NCI-H187 (cell line): ENCODE measurements at regions not wholly inside any gene's neighbourhood (a gene's known extent, or its start where the extent isn't known, plus 50 kb on each side); places are given as distances from the start of the nearest gene placed in this dataset.

Experiments used
- DNase-seq, 2 experiments: peaks; one replicate each; lab custom pipeline; 2025; lab: John Stamatoyannopoulos, UW

- no peak for DNase-seq
Observed at GRCh38 chr6:56345376-56345995, 98.1 kb upstream of the COL21A1 start.

GRCh38 chr6:56343295-56343694 is 95.9 kb upstream of the COL21A1 start:
- no peak for DNase-seq

DNA sequence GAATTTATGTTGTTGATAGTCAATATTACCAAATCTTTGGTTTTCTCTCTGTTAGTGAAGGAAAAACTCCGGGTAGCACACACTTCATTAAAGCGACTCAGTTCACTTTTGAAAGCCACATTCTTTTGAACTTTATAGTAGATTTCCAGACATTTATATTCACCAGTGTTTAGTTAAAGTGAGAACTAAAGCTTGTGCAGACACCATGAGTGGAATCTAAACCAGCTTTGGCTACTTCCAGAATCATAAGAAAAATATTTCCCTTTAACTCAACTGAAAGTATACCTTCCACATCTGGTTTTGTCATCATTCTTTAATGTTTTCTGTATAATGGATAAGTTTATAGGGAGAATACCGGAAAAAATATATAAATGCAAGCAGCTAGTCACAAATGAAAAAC is 92.1 kb upstream of the COL21A1 start:
- no peak for DNase-seq

GRCh38 chr6:56335726-56336125 is 88.3 kb upstream of the COL21A1 start:
- no peak for DNase-seq

- no peak for DNase-seq
Observed at GRCh38 chr6:56334937-56335336, 87.6 kb upstream of the COL21A1 start.

- no peak for DNase-seq
Observed at GRCh38 chr6:56329271-56330050, 82.1 kb upstream of the COL21A1 start.

DNA sequence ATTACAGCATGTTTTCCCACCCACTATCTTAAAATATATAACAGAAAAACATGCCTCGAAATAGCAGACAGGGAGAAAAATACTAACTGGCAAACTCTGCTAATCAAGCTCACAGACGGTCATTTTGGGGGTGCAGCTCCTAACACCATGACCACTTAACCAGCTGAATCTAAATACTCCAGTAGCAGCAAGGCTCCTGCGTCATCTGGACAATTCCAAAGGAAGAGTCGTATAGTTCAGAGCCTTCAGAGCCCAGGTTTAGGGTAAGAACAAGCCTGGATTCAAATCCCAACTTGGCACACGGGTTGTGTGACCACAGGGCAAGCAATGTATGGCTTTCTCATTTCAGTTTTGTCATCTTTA is 81.3 kb upstream of the COL21A1 start:
- DNase-seq = no peak

GRCh38 chr6:56327946-56328727 is 80.8 kb upstream of the COL21A1 start:
- DNase-seq = no peak

DNA sequence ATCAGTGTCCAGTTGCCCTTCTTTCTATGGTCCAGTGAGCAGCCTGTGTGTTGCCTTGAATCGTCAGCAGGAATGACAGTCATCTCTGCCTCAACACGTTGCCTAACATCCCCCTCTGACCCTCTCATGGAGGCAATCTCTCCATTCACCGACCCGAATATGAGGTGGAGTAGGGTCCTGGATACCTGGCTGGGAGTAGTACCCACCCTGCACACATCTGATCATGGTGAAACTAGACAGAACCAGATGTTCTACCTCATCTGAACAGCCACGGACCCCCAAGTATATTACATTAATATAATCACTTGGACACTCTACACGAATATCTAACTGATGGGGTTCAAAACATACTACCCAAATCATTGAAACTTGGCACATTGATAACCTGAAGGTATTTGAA is 77.0 kb upstream of the COL21A1 start:
- DNase-seq = no peak

DNA sequence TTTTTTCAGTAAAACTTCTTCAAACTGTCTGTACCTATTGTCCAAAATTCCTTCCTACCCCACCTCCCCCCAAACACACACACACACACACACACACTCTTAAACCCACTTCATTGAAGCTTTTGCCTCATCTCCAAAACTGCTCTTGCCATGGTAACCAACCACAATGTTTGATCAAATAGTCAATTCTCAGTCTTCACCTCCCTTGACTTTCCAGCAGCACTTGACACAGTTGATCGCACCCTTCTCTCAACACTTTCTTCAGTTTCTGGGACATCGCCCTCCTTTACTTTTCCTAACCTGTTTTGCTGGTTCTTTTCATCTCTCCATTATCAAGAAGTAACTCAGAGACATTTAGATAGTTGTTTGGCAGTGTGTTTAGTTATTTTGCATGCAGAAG is 71.5 kb upstream of the COL21A1 start:
- DNase-seq = no peak

DNA sequence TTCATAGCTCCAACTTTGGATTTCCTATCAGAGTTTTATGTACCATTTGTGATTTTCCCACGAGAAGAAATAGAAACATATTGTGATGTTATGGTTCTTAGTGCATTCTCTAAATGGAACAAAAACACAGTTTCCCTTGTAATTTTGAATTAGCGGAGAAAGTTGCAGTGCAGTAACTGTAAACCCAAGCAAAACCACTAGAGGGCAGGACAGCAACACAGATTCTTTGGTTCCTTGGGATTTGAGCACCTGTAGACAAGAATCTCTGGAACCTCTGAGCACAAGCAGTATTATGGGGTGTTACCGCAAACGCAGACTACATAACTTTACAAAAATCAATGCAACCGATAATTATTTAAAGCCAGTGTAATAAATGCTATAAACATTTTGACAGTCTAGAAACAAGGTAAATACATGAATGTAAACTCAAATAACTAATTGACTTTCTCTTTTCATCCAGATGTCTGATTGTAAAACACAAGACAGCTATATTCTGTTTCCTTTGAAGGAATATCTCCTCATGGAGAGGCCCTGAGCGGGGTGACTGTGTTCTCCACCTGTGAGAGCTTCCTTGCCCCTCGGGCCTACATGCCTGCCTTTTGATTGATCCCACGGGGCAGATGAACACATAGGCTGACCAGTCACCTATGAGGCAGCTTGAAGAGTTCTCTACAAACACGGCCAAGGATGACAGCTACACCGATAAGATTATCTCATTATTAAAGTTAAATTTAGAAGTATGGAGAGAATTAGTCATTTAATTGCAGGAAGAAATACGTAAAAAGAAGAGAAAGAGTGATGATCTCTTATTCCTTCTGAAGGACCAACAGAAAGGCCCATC is 67.5 kb upstream of the COL21A1 start:
- DNase-seq = no peak

GRCh38 chr6:56311533-56312448 is 64.4 kb upstream of the COL21A1 start:
- DNase-seq = no peak

GRCh38 chr6:56311061-56311460 is 63.7 kb upstream of the COL21A1 start:
- no peak for DNase-seq

- DNase-seq = no peak
Observed at GRCh38 chr6:56310241-56310640, 62.9 kb upstream of the COL21A1 start.

DNA sequence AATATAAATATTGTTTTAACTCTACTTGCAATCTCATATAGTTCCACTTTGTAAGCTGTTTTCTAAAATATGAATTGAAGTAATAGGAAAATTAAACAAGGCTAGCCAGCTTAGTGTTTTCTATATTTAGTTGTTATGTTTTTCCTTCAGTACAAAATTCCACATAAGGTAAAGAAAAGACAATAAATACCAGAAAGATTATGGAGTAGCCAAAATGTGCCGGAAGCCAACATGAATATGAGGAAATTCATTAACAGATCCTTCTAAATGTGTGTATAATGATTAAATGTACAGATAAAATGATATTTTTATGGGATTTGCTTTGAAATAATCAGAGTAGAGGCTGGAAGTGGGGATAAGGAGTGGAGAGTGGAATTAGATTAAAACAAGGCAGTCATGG is 52.5 kb upstream of the COL21A1 start:
- DNase-seq = no peak

DNA sequence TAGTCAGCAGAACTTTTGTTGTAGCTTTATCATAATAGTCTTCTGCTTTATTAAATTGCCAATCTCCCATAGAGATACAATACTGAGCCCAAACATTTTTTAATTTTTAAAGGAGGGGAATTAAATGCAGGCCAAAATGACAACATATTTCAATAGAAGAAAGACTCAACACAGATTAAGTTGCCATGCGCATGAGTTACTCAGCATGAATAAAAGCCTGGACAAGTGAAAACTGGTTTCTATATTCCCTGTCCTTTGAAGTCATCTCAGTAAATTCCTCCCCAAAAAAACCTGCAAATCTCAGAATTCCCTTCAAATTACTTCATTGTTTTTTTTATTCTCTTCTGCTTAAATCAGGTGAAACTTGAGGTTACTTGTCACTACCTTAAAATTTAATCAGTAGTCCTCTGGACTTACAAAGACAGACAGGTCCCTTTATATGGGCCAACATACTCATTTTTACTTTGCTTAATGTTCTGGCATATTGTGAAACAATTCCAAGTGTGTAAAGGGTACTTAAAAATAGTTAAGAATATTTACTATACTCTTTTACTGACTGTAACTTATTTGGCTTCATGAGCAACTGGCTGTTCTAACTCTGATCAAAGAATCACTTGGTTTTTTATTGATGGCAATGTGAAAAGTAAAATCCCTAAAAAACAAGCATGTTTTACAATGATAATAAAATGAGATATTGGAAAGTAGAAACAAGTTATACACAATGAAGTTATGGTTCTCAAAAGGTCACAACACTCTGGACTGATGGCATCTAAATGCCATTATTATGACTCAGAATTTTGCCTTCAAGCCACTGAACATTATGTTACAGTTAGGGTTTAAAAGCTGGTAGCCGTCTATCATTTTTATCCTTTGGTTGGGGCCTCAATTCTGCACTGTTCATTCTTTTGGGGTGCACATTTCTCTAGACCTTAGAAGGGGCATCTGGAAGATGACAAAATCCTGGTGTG is 49.9 kb upstream of the COL21A1 start:
- DNase-seq = no peak
